Right atrium auricular region (tissue), 2 donors: ENCODE measurements at regions not wholly inside any gene's neighbourhood (a gene's known extent, or its start where the extent isn't known, plus 50 kb on each side); places are given as distances from the start of the nearest gene placed in this dataset.
A peak's percentile ranks its signal among the peaks of the same experiment; 100 is the strongest.

ENCODE experiments used
- DNase-seq: peaks from one replicate; pipeline ENCODE4 v3.0.0-alpha.2; 2019; ENCODE audit warnings: low spot score
- H3K27ac ChIP-seq, 2 donors: fragments of 200-600 bp; sonication (generic); 1 replicate in 1 of 2; 2 replicates in 1 of 2; pipeline ENCODE4 v1.5.1; 2016 to 2019
- H3K27me3 ChIP-seq, 2 donors: fragments of 200-600 bp; sonication (generic); one replicate each; pipeline versions ENCODE4 v1.5.1 to v1.6.0; 2017 to 2019
- H3K36me3 ChIP-seq: fragments of 200-600 bp; sonication (generic); one replicate; pipeline ENCODE4 v1.5.1; 2016
- H3K4me1 ChIP-seq, 2 donors: fragments of 200-600 bp; sonication (generic); one replicate each; pipeline versions ENCODE4 v1.5.1 to v1.6.0; 2017 to 2019
- H3K4me3 ChIP-seq, 2 donors: fragments of 200-600 bp; sonication (generic); 1 replicate in 1 of 2; 2 replicates in 1 of 2; pipeline ENCODE4 v1.5.1; 2017 to 2019; ENCODE audit warnings: mild to moderate bottlenecking in 1 of 2, moderate library complexity in 1 of 2
- H3K9me3 ChIP-seq, 2 donors: fragments of 200-600 bp; sonication (generic); one replicate each; pipeline ENCODE4 v1.5.1; 2019
- TF ChIP-seq, protein P1 (sequence below), 2 donors: fragments of 200-600 bp; sonication (generic); IDR thresholded peaks; one replicate each; pipeline ENCODE4 v1.5.1; 2019; ENCODE audit warnings: antibody characterized with exemption in 2 of 2

DNA sequence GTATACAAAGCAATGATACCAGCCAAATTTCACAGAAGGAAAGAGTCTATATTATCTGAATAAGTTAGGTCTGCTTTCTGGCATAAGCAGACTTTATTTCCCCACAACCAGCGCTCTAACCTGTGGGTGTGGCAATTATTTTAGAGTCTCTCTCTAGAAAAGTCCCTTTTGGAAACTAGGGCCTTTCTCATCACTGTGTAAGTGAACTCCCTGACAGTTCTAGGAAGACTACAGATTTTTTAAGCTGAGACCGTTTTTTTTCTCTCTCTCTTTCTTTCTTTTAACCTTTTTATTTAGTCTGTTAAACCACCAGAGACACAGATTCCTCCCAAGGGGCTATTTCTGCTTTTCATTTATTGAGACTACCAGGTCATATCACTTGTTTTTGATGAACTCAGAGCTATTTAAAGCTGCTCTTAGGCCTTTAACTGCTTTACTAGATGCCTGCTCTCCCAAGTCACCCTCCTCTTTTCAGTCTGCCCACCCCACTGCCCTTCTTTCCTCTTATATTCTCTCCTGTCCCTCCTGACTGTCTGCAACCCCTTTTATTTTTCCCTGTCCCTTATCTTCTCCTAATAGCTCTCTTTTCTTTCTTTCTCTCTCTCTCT lies 69.2 kb upstream of the ARHGAP5 start:
- TF ChIP-seq, protein P1, sequence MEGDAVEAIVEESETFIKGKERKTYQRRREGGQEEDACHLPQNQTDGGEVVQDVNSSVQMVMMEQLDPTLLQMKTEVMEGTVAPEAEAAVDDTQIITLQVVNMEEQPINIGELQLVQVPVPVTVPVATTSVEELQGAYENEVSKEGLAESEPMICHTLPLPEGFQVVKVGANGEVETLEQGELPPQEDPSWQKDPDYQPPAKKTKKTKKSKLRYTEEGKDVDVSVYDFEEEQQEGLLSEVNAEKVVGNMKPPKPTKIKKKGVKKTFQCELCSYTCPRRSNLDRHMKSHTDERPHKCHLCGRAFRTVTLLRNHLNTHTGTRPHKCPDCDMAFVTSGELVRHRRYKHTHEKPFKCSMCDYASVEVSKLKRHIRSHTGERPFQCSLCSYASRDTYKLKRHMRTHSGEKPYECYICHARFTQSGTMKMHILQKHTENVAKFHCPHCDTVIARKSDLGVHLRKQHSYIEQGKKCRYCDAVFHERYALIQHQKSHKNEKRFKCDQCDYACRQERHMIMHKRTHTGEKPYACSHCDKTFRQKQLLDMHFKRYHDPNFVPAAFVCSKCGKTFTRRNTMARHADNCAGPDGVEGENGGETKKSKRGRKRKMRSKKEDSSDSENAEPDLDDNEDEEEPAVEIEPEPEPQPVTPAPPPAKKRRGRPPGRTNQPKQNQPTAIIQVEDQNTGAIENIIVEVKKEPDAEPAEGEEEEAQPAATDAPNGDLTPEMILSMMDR (IDR thresholded peaks at IDR 0.05) = no peak
- Histone ChIP-seq H3K4me1 (peaks cover 0 to 31% of the 10 kb centered on the region in 2 donors), H3K4me3 (no peak overlapping the region), H3K36me3 (no peaks in the 10 kb centered on the region), H3K9me3 (no peaks in the 10 kb centered on the region), H3K27ac (peak overlapping the region; percentile 57 to 78), H3K27me3 (no peaks in the 10 kb centered on the region)
- DNase-seq = no peak

DNA sequence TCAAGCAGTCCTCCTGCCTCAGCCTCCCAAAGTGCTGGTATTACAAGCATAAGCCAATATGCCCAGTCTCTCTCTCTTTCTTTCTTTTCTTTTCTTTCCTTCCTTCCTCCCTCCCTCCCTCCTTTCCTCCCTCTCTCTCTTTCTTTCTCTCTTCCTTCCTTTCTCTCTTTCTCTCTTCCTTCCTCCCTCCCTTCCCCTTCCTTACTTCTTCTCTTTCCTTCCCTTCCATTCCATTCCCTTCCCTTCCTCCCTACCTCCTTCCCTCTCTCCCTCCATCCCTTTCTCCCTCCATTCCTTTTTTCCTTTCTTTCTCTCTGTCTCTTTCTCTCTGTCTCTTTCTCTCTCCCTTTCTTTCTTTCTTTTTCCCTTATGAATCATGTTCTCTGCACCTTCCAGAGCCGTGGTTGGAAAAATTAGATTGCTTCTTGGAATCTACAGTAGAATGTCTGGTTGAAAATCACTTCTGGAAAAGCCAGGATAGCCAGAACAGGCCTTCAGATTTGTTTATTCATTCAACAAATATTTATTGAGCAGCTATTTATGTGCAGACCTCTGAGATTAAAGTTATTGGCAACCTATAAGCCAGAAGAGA lies 68.4 kb upstream of the ARHGAP5 start:
- Histone ChIP-seq H3K9me3 (no peaks in the 10 kb centered on the region), H3K36me3 (no peaks in the 10 kb centered on the region)
- TF ChIP-seq, protein P1 (IDR thresholded peaks at IDR 0.05) = no peak

DNA sequence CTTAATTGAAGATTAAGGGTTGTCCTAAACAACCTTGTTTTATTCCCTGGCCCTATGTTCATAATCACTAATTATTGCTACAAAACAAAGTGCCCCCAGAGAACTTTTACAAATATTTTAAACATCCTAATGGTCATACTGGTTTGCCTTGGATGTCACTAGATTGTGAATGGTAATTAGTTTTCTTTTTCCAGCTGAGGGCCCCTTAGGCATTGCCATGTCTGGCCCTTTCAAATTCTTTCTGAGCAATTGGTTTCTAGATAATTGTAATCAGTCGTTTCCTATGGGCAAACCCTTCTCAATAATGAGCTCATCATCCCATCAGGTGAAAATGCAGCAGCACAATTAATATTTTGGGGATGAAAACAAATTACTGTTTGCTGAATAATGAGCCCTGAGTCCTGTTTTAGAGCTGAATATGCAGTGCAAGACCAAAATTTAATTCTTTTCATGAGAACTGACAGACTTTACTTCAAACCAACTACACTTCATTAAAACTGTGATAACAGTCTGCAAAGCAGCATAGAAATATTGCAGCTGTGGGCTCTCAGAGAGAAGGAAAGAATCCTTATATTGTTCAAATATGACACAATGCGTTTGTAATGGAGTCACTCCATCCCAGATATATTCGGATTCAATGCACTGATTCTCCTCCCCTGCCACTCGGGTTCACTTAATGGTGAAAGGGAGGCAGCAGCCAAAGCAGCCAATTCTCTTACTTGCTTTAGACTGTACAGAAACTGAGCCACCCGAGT lies 67.7 kb upstream of the ARHGAP5 start:
- TF ChIP-seq, protein P1 (IDR thresholded peaks at IDR 0.05) = no peak
- H3K4me3 ChIP-seq = no peak overlapping the region
- peak overlapping the region in 1 of 2 donors; percentile 78 for H3K27ac ChIP-seq
- peaks cover 0 to 36% of the 10 kb centered on the region in 2 donors for H3K4me1 ChIP-seq
- no peaks in the 10 kb centered on the region for H3K9me3 ChIP-seq
- H3K36me3 ChIP-seq = no peaks in the 10 kb centered on the region
- H3K27me3 ChIP-seq = no peaks in the 10 kb centered on the region
- no peak for DNase-seq

More for the DNA sequence above, 68.4 kb upstream of the ARHGAP5 start:
- DNase-seq = no peak
- Histone ChIP-seq H3K4me3 (no peak overlapping the region), H3K27ac (peak overlapping the region; percentile 57 to 78), H3K27me3 (no peaks in the 10 kb centered on the region), H3K4me1 (peaks cover 0 to 31% of the 10 kb centered on the region in 2 donors)

DNA sequence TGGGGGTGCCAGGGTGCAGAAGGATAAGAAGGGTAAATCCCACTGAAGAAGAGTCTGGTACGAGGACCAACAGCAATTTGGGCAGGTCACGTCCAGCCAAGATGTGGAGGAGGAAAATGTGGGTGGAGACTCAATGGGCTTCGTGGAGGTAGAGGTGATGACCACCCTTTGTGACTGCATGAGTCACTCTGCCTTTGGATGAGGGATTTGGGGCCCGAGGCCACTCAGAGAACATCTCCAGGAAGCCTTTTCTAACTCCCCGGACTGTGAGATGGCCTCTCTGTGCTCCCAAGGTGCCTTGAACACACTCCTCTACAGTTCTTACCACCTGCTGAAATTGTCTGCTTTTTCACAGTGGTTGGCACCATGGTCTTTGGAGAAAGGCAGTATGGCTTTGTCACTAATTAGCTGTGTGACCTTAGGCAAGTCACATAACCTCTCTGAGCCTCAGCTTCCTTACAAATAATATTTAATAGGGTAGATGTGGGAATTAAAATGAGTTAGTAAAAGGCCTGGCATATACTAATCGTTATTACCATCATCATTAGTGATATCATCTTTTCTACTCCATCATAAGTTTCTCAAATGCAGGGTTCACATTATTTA lies 67.0 kb upstream of the ARHGAP5 start:
- TF ChIP-seq, protein P1 (IDR thresholded peaks at IDR 0.05) = no peak
- Histone ChIP-seq H3K4me1 (peaks cover 0 to 39% of the 10 kb centered on the region in 2 donors), H3K4me3 (no peak overlapping the region), H3K27ac (peak overlapping the region; percentile 42 to 72), H3K36me3 (no peaks in the 10 kb centered on the region), H3K27me3 (no peaks in the 10 kb centered on the region), H3K9me3 (no peaks in the 10 kb centered on the region)
- DNase-seq = no peak

DNA sequence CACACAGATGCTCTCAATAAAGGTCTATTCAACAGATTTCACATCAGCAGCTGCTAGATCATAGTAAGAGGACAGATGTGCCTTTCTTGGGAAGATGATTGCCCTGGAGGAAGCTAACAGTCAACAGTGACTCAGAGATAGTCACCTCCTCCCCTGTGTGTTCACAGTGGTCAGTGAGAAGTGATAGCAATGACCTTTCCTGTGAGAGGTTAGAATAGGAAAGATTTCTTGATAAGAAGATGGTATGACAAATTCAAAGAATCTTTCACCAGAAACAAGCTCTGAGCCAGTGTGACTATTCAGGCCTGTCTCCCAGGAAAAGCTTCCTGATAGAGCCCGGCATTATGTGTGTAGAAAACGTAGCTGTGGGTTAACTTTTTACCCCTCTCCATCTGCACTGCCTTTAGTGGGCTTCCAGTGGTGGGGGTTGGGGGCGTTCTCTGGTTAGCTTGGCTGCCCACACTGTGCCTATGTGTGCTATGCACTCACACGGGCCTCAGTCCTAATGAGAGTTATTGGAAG lies 66.4 kb upstream of the ARHGAP5 start:
- Histone ChIP-seq H3K27me3 (no peaks in the 10 kb centered on the region), H3K9me3 (no peaks in the 10 kb centered on the region), H3K27ac (peak overlapping the region; percentile 42 to 72), H3K36me3 (no peaks in the 10 kb centered on the region), H3K4me3 (no peak overlapping the region), H3K4me1 (peaks cover 0 to 44% of the 10 kb centered on the region in 2 donors)
- TF ChIP-seq, protein P1 (IDR thresholded peaks at IDR 0.05) = no peak
- no peak for DNase-seq
